Kidney tubule cell (primary cell): ENCODE measurements at regions not wholly inside any gene's neighbourhood (a gene's known extent, or its start where the extent isn't known, plus 50 kb on each side); places are given as distances from the start of the nearest gene placed in this dataset.

Experiments used
- DNase-seq: peaks from one replicate; pipeline ENCODE4 v3.0.0-alpha.2; 2018; ENCODE audit warnings: low spot score

DNA sequence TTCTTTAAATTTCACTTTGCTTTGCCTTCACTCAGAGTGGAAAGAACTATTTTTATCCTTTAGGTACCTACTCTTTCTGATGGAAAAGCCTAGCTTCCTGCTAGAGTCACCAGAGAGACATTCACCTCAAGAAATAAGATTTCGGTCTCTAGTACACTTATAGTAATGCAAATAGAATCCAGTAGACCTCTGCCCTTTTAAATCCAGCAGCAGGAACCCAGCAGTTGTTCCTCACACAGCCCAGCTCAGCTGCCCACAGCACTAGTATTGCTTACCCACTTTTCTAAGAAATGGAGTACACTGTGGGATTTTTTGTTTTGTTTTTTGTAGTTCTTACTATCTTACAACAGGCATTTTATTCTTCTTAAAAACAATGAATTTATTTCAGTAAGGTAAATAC is 497.0 kb upstream of the CCDC54 start:
- no peak for DNase-seq

DNA sequence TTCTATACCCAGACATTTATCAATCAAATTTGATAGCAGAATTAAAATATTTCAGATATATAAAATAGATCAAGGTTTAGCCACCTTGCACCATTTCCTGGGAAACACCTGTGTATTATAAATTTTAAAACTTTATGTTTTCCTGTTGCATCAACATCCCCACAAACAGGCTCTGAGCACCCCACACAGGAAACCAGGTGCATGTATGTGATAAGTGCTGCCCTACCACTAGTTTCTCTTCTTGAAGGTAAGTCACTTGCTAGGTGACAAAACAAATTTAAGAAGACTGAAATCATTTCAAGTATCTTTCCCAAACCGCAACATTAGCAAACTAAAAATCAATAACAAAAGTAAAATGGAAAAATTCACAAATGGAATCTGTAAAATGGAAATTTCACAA is 496.1 kb upstream of the CCDC54 start:
- no peak for DNase-seq

DNA sequence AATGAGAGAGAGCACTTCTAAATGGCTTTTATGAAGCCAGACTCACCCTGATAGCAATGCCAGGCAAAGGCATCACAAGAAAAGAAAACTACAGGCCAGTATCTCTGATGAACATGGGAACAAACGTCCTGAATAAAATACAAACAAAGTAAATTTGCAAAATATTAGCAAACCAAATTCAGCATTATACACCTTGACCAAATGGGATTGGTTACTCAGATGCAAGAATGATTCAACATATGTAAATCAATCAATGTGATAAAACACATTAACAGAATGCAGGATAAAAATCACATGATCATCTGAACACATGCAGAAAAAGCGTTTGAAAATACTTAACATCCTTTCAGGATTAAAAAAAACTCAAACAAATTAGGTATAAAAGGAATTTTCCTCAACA is 494.9 kb upstream of the CCDC54 start:
- no peak for DNase-seq

DNA sequence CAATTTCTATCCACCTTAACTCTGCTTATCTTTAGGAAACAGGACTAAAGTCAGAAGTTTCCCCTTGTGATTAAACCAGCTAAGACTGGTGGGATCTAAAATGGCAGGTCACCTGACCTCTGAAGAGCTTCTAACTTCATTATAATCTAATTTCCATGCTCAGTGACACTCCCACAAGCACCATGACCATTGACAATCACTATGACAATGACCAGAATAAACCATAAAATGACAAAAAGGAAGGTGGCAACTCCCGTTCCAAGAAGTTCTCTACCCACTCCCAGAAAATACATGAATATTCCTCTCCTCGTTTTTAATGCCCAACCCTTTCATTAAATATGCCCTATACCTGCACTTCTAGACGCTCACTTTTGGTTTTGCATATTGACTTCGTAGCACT is 471.2 kb upstream of the CCDC54 start:
- no peak for DNase-seq

DNA sequence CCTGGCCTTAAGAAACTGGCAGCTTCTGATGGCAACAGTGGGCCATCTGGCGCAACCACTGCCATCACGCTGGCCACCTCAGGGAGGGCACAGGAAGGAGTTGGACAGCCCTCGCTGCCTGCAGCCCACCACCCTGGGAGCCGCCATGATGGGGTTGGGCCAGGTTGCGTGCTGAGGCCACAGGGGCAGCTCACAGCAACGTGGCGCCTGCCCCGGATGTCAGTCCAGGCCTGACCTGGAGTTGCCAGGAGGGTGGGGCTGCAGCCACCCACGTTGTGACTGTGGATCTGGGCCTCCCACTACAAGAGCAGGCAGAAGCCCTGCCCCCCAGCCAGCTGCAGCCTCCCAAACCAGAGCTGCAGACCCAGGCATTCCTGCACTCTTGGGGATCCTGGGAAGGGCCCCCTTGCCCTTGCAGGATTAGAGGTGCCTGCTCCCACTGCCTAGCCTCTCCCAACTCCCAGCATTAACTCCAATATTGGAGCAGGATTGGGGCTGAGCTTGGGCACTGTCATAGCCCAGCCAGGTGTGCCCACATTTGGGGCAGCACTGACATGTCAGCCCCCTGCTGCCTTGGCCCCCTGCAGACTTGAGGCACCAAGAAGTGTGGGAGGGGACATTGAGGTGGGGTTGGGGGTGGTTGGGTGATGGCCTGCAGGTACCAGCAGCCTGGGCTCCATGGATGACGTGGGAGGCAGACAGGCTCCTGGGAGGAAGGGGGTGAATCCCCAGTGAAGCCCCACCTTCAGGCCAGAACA is 468.9 kb upstream of the CCDC54 start:
- no peak for DNase-seq

DNA sequence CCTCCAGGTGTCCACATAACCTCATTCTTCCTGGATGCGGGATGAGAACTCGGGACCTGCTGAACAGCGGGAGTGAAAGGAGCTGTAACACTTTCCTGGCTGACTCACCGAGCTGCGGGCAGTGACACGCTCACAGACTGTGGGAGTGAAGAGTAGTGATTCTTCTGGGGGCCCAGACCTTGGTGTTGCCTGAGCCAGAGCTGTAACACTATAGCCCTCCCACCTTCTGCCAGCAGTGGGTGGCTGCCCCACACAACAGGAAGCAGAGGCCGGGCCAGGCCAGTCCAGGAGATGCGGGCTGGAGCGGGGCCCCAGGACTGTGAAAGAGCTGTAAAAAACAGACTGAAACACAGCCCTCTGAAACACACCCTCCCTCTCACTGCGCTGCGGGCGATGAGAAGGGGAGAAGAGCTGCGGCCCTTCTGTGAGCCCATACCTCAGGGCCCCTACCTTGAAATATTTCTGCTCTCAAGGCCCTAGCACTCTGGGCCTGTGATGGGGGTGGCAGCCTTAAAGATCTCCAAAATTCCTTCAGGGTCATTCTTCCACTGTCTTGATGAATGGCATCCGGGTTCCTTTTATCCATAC is 464.0 kb upstream of the CCDC54 start:
- peak; percentile 12 for DNase-seq

DNA sequence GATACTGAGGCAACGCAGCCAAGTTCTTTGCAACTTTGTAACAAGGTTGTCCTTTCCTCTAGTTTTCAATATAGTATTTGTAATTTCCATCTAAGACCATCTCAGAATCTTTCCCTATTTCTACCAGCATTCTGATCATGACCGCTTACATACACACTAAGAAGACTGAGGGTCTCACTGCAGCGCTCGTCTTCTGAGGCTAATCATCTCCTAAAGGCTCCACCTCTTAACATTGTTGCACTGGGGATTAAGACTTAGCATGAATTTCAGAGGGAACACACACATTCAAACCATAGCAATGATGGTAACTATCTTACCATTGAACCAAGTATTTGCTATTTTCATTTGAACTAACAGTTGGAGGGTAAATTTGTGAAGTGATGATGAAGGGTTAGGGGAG is 463.3 kb upstream of the CCDC54 start:
- DNase-seq, result no peak

DNA sequence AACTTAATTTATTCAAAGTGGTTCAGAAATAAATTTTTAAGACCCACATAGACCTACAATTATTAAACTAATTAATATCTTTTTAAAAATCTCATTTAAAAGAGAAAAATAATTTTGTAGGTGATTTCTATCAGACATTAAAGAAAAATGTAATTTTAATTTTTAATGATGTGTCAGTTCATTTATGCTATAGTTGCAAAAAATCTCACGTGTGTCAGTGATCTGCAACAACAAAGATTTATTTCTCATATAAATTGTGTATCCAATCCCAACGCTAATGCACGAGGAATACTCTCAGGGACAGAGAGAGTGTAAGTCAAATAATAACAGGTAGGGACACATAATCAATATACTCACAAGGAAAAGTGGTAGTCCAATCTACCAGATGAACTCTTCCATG is 456.6 kb upstream of the CCDC54 start:
- no peak for DNase-seq

DNA sequence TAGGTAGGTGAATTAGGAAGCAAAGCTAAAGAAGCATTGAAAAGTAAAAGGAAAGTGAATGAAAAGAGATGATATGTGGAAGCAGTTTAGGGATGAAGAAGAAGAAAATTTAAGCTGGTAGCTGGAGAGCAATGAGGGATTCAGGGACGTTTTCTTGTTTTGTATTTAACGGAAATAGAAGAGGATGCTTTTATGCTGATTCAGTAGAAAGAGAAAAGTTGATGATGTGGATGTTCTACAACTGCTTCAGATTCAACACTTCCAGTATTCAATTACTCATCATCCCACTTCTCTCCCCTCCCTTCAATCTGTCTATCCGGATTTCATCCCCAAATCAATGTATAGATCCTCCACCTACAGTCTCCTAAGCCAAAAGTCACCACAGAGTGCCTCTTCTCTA is 448.2 kb upstream of the CCDC54 start:
- DNase-seq, result no peak

DNA sequence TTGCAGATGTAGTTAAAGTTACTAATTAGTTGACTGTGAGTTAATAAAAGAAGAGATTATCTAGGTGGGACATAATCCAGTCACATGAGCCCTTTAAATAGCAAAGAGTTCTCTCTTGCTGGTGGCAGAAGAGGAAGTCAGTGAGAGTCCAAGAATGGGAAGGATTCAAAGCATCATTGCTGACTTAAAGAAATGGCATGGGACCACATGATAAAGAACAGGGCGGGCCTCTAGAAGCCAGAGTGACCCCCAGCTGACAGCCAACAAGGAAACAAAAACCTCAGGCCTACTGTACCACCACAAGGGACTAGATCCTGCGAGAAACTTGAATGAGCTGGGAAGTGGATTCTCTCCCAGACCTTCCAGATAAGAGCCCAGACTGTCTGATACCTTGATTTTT is 447.2 kb upstream of the CCDC54 start:
- no peak for DNase-seq

DNA sequence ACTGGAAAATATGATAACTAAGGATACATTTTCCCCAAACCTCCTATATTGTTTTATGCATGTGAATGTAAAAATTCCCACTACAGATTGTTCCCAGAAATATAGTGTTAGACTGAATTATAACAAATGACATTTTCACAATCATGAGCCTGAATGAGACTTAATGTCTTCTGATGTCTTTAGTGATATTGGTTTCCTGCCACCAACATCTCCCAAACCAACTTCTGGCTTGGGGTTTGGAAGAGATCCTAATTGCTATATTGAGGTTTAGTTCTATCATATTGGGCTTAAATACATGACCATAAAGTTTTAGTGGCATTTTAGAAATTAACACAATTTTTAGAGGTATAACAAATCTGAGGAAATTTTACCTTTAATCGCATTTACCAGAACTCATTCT is 445.3 kb upstream of the CCDC54 start:
- no peak for DNase-seq

DNA sequence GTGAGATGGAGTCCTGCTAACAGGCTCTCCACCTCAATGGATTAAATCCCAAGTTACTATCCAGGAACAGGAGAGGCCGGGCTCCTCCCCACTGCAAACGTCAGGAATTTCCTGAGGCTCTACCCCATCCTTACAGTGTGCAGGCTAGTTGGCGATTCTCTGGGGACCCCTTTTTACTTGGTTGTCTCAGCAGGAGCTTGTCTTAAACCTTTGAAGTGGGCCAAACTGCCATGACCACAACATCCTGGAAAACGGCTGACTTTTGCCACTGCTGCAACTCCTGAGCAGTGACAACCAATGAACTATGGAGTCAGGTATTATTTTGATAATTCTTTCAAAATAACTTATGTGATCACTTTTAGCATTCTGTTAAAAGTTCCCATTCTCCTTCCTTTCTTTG is 440.9 kb upstream of the CCDC54 start:
- DNase-seq, result no peak

DNA sequence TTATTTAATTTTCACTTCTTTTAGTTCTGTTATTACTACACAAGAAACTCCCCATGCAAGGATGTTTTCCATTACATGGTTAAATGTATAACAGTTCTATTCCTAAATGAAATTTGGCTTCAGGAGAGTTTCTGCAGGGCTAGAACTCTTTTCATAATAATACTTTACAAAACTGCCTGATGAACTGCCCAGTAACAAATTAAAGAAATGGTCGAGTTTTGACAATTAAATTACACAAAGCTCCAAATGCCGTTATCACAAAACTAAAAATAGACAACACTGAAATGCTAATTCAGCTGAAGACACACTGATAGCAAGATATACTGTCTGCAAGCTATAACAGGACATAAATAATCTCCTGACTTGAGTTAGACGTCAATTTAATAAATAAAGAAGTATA is 435.2 kb upstream of the CCDC54 start:
- no peak for DNase-seq

DNA sequence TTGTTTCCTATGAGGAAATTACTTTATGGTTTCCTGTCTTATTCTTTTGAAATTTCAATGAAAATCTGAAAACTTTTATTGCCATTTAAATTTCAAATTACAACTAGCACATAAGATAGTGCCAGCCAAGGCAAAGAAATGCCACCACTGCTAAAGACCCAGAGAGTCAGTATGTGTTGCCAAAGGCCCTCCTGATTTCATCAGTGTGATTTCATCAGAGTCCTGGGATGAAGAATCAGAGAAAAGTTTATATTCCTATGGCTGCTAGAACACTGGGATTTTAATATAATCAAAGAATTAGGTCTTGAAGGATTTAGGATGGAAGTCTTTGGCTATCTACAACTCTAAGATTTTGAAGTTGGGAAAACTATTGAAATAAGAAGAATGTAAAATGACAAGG is 434.2 kb upstream of the CCDC54 start:
- no peak for DNase-seq

DNA sequence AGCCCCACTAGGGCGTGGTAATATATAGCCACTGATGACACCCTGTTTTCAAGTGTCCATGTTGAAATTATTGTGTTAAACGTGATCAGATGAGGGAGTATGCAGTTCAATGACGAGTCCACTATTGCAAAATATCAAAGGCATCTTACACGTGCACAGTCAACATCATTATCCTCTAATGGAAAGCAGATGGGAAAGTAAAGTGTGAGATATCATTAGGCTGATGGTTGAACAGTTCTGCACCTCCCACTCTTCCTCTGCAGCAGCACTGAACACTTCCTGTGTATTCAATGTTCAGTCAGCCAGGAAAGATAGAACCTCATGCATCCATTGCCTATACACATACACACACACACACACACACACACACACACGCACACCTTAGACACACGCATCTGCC is 431.8 kb upstream of the CCDC54 start:
- no peak for DNase-seq

DNA sequence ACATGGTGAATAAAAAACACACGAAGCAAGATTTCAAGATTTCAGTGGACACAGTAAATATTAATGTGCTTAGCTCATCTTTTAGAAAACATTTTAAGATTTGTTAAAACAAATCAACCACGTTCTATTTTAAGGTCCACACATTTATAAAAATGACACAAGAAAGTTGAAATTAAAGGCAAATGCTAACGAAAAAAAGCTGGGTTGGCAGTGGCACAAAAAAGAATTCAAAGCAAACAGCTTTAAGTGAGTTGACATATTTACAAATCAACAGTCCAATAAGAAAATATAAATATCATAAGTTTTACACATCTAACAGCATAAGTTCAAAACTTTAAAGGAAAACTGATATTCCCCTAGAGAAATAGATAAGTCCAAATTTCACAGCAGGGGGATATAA is 430.4 kb upstream of the CCDC54 start:
- DNase-seq, result no peak

DNA sequence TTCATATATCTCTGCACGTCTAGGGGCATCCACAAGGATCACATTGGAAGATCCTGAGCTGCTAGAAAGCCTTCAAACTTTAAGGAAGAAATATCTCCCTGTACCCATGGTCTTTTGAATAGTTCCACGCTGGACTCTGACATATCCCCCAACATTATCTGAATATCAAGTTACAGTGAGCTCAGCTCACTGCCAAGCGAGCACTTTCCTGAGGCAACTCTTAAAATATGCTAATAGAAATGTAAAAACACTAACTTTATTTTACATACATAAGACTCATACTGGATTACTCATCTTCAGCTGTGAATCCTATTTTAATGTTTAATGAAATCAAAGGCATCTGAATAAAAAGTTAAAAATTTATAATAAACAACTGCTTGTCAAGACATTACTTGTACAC is 420.2 kb upstream of the CCDC54 start:
- no peak for DNase-seq

DNA sequence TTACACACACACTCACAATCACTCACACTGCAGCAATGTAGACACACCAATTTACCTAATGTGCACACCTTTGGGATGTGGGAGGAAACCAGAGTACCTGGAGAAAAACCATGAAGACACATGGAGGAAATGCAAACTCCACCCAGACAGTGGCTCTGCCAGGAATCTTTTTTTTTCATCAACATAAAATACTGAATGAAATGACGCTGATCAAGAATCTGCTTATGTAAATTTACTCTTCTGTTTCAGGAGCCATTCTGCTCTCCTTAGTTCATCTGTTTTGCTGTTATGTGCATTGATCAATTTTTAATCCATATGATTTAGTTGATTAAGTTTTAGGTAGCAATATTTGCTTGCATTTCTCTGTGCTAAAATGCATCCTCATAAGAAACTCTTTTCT is 414.2 kb upstream of the CCDC54 start:
- DNase-seq, result no peak

DNA sequence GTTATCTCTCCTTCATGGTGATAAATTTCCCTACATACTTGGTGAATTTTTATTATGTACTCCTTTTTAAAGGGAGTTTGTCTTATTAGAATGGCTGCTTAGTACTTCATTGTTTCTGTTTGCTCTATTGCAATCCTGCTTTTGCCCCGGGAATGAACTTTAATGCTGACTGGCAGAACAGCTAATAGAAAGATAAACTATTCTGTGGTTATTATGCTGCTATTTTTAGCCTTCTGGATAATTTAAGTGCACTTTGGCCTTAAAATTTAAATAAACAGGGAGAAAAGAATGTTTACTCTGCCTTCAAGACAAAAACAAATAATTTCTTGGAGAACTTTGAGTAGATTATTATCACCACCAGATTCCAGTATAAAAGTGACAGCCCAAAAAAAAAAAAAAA is 413.8 kb upstream of the CCDC54 start:
- no peak for DNase-seq

DNA sequence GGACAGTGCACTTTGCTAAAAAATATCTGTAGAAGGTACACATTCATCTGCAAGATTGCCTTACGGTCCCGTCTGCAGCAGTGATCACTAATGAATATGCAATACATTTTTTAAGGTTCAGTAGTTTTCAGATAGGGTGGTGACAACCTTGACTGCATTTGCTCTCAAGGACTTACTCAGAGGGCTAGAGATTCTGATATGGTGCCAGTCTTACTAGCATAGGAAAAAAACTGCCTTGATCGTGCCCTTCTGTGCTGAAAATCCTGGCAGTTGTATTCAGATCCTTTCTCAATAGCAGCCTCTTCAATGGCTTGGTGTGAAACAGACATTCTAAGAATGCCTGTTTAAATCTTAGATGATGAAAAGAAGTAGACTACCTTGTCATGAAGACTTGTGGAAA is 411.9 kb upstream of the CCDC54 start:
- no peak for DNase-seq

DNA sequence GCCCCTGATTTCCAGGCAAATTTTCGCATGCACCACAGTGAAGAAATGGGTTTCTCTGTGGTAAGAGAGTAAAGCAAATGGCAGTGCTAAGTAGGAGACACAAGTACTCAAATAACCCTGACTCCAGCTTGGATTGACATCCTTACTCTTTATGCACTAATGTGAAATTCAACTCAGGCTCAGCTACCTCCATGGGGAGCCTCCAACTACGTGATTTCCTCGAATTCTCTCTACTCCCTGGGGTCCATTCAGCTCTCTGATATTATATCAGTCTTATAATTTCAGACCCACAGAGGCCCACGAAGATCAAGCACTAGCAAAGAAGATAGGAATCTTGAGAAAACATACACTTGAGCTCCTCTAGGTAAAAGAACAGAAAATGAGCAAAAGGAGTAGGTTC is 407.6 kb upstream of the CCDC54 start:
- no peak for DNase-seq

DNA sequence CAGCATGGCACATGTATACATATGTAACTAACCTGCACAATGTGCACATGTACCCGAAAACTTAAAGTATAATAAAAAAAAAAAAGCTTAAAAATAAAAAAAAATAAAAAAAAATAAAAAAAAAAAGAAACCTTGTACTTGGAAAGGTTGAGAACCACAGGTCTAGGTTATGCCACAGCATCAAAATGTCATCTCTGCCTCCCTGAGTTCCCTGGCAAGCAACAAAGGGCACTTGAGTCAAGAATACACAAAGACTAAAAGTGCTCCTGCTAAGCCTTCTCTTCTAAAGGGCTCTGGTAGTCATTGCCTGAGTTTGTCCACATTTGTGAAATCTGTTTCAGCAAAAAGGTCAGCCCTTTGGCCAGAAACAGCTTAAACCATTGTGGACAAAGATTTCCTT is 395.8 kb upstream of the CCDC54 start:
- DNase-seq, result no peak

DNA sequence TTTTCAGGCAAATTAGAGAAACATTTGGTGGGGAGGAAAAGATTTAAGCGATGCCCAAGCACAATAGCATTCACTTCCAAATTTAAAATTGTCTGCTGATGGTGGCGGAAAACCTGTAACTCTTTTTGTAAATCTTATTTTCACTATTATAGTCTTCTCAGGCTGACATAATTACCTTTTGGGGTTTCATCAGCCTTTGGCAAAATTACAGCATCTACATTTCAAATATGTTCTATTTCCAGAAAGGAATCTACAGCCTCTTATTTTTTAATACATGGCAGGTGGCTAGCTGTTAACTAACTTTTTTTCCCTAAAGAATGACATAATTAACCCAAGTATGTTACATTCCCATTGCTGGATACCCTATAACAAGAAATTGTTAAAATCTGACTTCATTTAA is 391.5 kb upstream of the CCDC54 start:
- DNase-seq, result no peak
